ENCODE measurements at regions not wholly inside any gene's neighbourhood (a gene's known extent, or its start where the extent isn't known, plus 50 kb on each side); places are given as distances from the start of the nearest gene placed in this dataset.

- H3K79me2 ChIP-seq (ENCODE audit: low read depth), result no peaks in the 10 kb centered on the region
- no peaks in the 10 kb centered on the region for H3K9me3 ChIP-seq (ENCODE audit: low read depth)
- no peak overlapping the region for H3K27ac Mint-ChIP-seq
- H3K27me3 ChIP-seq, result no peaks in the 10 kb centered on the region
- no peak overlapping the region for H3K9ac ChIP-seq
- TF ChIP-seq EZH2phosphoT487 (IDR thresholded peaks at IDR 0.05), result no peak
- peaks cover 12% of the 10 kb centered on the region for H3K36me3 Mint-ChIP-seq
- no peak overlapping the region for H2AFZ ChIP-seq (replicated peaks)
- no peak overlapping the region for H3K4me3 Mint-ChIP-seq
- DNase-seq (ENCODE audit: low spot score), result no peak
- H3K9me3 Mint-ChIP-seq, result peaks cover 18% of the 10 kb centered on the region
- H3F3A ChIP-seq (ENCODE audit: low read depth), result peaks cover 15% of the 10 kb centered on the region
- H3K4me2 ChIP-seq, result no peak overlapping the region
- H3K4me1 Mint-ChIP-seq, result peaks cover 32% of the 10 kb centered on the region
- peaks cover 2% of the 10 kb centered on the region for H3K27me3 Mint-ChIP-seq (ENCODE audit: insufficient read depth, low read depth)
- peaks cover 29% of the 10 kb centered on the region for H3K4me1 ChIP-seq
- H4K20me1 ChIP-seq (ENCODE audit: low read depth), result no peaks in the 10 kb centered on the region
- H3K36me3 ChIP-seq, result no peaks in the 10 kb centered on the region
- H3K4me3 ChIP-seq, result no peak overlapping the region
- H3K27ac ChIP-seq, result no peak overlapping the region
These were observed 81.7 kb upstream of the PIAS1 start for GRCh38 chr15:67972377-67972776.

DNA sequence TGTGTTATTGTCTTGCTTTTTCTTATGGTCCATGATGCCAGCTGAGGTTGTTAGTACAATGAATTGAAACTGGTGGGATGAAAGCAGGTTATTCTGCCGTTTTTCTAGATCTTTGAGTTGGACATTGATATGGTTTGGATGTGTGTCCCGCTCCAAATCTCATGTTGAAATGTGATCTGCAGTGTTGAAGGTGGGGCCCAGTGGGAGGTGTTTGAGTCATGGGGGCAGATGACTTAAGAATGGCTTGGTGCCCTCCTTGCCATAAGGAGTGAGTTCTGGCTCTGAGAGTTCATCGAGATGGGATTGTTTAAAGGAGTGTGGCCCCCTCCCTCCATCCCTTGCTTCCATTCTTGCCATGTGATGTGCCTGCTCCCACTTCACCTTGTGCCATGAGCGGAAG, 80.3 kb upstream of the PIAS1 start:
- Histone ChIP-seq H3K27me3 (no peaks in the 10 kb centered on the region), H3K4me2 (no peak overlapping the region), H3K4me1 (peaks cover 15% of the 10 kb centered on the region), H3K9ac (no peak overlapping the region), H3K27ac (no peak overlapping the region), H2AFZ (replicated peaks) (no peak overlapping the region), H3K4me3 (no peak overlapping the region), H3K79me2 (ENCODE audit: low read depth) (no peaks in the 10 kb centered on the region), H3K9me3 (ENCODE audit: low read depth) (no peaks in the 10 kb centered on the region), H4K20me1 (ENCODE audit: low read depth) (no peaks in the 10 kb centered on the region), H3F3A (ENCODE audit: low read depth) (peaks cover 8% of the 10 kb centered on the region), H3K36me3 (no peaks in the 10 kb centered on the region)
- peaks cover 17% of the 10 kb centered on the region for H3K4me1 Mint-ChIP-seq
- no peak overlapping the region for H3K4me3 Mint-ChIP-seq
- no peak for DNase-seq (ENCODE audit: low spot score)
- H3K9me3 Mint-ChIP-seq, result peaks cover 19% of the 10 kb centered on the region
- peaks cover 13% of the 10 kb centered on the region for H3K36me3 Mint-ChIP-seq
- H3K27ac Mint-ChIP-seq, result no peak overlapping the region
- H3K27me3 Mint-ChIP-seq (ENCODE audit: insufficient read depth, low read depth), result no peaks in the 10 kb centered on the region
- TF ChIP-seq EZH2 (IDR thresholded peaks at IDR 0.05) (no peak), EZH2phosphoT487 (IDR thresholded peaks at IDR 0.05) (no peak), CTCF (IDR thresholded peaks at IDR 0.05) (no peak)

DNA sequence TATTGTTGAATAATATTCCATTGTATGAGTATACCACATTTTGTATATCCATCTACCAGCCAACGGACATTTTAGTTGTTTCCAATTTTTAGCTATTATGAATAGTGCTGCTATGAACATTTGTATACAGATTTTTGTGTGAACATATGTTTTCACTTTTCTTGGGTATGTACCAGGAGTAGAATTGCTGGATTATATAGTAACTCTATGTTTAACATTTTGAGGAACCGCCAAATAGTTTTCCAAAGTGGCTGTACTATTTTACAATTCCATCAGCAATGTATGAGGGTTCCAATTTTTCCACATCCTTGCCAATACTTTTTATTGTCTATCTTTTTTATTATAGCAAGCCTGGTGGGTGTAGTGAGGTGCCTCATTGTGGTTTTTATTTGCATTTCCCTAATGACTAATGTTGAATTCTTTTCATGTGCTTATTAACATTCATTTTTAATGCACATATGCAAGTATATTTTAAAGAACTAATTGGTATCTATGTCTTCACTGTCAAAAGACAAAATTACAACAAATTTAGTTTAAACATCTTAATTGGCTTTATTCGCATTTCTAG, 77.5 kb upstream of the PIAS1 start:
- Mint-ChIP-seq H3K9me3 (peaks cover 20% of the 10 kb centered on the region), H3K4me3 (no peak overlapping the region), H3K4me1 (peaks cover 5% of the 10 kb centered on the region), H3K27ac (no peak overlapping the region), H3K27me3 (ENCODE audit: insufficient read depth, low read depth) (no peaks in the 10 kb centered on the region), H3K36me3 (peaks cover 13% of the 10 kb centered on the region)
- H3K27ac ChIP-seq, result no peak overlapping the region
- H3K4me3 ChIP-seq, result no peak overlapping the region
- H3K79me2 ChIP-seq (ENCODE audit: low read depth), result no peaks in the 10 kb centered on the region
- H3K9ac ChIP-seq, result no peak overlapping the region
- H3K27me3 ChIP-seq, result no peaks in the 10 kb centered on the region
- no peaks in the 10 kb centered on the region for H3K4me1 ChIP-seq
- no peaks in the 10 kb centered on the region for H3F3A ChIP-seq (ENCODE audit: low read depth)
- no peak overlapping the region for H3K4me2 ChIP-seq
- DNase-seq (ENCODE audit: low spot score), result no peak
- no peaks in the 10 kb centered on the region for H3K9me3 ChIP-seq (ENCODE audit: low read depth)
- no peaks in the 10 kb centered on the region for H3K36me3 ChIP-seq
- TF ChIP-seq EZH2phosphoT487 (IDR thresholded peaks at IDR 0.05), result no peak
- TF ChIP-seq EZH2 (IDR thresholded peaks at IDR 0.05), result no peak
- no peak for TF ChIP-seq CTCF (IDR thresholded peaks at IDR 0.05)
- no peaks in the 10 kb centered on the region for H4K20me1 ChIP-seq (ENCODE audit: low read depth)
- no peak overlapping the region for H2AFZ ChIP-seq (replicated peaks)

GRCh38 chr15:67977414-67978089, 76.6 kb upstream of the PIAS1 start:
- no peak for TF ChIP-seq EZH2phosphoT487 (IDR thresholded peaks at IDR 0.05)
- no peak for TF ChIP-seq EZH2 (IDR thresholded peaks at IDR 0.05)
- TF ChIP-seq CTCF (IDR thresholded peaks at IDR 0.05), result no peak
- no peak overlapping the region for H3K9ac ChIP-seq
- no peaks in the 10 kb centered on the region for H4K20me1 ChIP-seq (ENCODE audit: low read depth)
- no peak overlapping the region for H3K4me3 ChIP-seq
- no peaks in the 10 kb centered on the region for H3K79me2 ChIP-seq (ENCODE audit: low read depth)
- H3K36me3 Mint-ChIP-seq, result peaks cover 13% of the 10 kb centered on the region
- no peaks in the 10 kb centered on the region for H3K27me3 ChIP-seq
- no peaks in the 10 kb centered on the region for H3K36me3 ChIP-seq
- no peak overlapping the region for H3K27ac Mint-ChIP-seq
- no peaks in the 10 kb centered on the region for H3K9me3 ChIP-seq (ENCODE audit: low read depth)
- H3K4me1 Mint-ChIP-seq, result peaks cover 5% of the 10 kb centered on the region
- H2AFZ ChIP-seq (replicated peaks), result no peak overlapping the region
- no peaks in the 10 kb centered on the region for H3K27me3 Mint-ChIP-seq (ENCODE audit: insufficient read depth, low read depth)
- no peak for DNase-seq (ENCODE audit: low spot score)
- no peak overlapping the region for H3K4me3 Mint-ChIP-seq
- H3K4me2 ChIP-seq, result no peak overlapping the region
- H3F3A ChIP-seq (ENCODE audit: low read depth), result no peaks in the 10 kb centered on the region
- H3K4me1 ChIP-seq, result no peaks in the 10 kb centered on the region
- no peak overlapping the region for H3K27ac ChIP-seq
- peaks cover 19% of the 10 kb centered on the region for H3K9me3 Mint-ChIP-seq
